Epidermal melanocyte (primary cell): ENCODE measurements at regions not wholly inside any gene's neighbourhood (a gene's known extent, or its start where the extent isn't known, plus 50 kb on each side); places are given as distances from the start of the nearest gene placed in this dataset.
"Not testable (repeated sequence)": the region's sequence is repeated elsewhere in the genome, so short reads cannot be mapped to it uniquely, and the experiment has no call there.

ENCODE experiments used
- DNase-seq: peaks from one replicate; pipeline ENCODE4 v3.0.0; 2011; ENCODE audit warnings: low spot score; ENCODE audit not compliant: insufficient read length

DNA sequence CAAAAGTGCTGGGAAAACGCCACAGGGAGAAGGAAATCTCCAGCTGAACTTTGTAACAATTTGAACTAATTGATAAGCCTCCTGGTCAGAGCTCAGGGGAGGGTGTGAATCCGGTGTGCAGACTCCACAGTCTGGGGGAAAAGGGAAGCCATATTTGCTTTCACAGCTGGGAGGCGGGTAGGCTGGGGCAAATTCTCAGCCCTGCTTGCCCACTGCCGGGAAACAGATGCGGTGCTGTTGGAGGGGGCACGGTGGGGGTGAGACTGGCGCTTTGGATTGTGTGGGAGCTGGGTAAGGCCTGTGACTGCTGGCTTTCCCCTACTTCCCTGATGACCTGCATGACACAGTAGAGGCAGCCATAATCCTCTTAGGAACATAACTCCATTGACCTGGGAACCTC lies 134.8 kb downstream of the ADCYAP1 start:
- no peak for DNase-seq

DNA sequence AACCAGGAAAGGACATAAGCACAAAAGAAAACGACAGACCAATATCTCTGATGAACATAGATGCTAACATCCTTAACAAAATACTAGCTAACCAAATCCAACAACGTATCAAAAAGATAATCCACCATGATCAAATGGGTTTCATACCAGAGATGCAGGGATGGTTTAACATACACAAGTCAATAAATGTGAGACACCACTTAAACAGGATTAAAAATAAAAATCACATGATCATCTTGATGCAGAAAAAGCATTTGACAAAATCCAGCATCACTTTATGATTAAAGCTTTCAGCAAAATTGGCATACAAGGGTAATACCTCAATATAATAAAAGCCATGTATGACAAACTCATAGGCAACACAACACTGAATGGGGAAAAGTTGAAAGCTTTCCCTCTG lies 138.4 kb downstream of the ADCYAP1 start:
- DNase-seq, result not testable (repeated sequence)

- DNase-seq, result no peak
Measured at GRCh38 chr18:1045658-1046057, 141.0 kb downstream of the ADCYAP1 start.

- DNase-seq, result no peak
Measured at GRCh38 chr18:1047406-1047805, 142.7 kb downstream of the ADCYAP1 start.

- DNase-seq, result no peak
Measured at GRCh38 chr18:1048032-1048431, 143.4 kb downstream of the ADCYAP1 start.

DNA sequence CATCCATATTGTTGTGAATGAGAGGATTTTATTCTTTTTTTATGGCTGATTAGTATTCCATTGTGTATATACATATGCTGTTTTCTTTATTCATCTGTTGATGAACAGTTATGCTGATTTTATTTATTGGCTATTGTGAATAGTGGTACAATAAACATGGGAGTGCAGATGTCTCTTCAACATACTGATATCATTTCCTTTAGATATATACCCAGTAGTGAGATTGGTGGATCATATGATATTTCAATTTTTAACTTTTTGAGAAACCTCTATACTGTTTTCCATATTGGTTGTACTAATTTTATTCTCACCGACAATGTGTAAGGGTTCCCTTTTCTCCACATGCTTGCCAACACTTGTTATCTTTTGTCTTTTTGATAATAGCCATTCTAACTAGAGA lies 144.5 kb downstream of the ADCYAP1 start:
- no peak for DNase-seq

DNA sequence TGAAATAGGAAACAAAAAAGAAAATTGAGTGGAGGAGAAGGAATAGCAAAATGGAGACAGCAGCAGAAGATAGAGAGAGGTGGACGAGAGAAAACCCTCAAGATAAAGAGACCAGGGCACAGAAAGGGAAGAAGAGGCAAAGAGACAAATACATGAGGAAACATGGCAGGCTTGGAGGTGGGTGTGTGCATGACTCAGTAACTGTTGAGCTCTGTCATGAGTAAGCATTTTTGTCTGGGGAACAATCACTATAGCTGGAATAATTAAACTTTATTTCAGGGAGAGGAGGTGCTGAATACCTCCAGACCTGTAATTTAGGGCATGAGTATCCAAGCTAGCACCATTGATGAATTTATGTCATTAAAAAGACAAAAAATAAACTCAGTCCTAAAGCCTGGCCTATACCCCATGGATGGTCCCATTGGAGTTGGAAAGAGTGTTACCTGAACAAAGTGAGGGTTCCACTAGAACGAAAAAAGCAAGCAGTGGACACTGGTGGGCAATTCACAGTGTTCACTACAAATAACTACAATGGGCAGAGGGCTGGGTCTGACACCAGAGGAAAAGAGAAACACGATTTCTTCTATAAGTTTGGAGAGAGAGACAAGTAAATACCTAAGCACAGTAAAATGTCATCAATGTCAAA lies 145.5 kb downstream of the ADCYAP1 start:
- no peak for DNase-seq

DNA sequence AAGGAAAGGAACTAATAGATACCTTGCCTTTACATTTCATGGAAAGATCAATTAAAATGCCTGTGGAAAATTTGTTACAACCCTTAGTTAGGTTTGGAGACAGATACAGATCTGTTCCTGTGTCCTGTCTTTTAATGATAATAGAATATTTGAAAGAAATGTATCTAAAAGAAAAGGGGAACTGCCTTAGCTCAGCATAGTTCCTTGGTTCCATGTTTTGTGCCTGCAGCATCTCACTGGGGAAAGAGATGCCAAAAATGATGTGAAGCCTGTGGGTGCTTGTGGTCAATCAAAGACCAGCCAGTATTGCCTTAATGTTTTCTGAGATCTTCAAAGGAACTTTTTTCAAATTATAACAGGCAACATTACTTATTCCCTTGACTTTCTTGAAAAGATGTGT lies 147.6 kb downstream of the ADCYAP1 start:
- DNase-seq, result no peak

- DNase-seq, result no peak
Measured at GRCh38 chr18:1053331-1054315, 149.0 kb downstream of the ADCYAP1 start.

DNA sequence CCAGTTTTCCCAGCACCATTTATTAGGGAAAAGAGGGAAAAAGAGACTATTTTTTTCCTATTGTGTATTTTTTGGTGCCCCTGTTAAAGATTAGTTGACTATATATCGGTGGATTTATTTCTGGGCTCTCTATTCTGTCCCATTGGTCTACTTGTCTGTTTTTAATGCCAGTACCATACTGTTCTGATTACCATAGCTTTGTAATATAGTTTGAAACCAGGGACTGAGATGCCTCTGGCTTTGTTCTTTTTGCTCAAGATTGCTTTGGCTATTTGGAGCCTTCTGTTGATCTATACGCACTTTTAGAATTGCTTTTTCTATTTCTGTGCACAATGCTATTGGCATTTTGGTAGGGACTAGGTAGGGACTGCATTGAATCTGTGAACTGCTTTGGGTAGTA lies 151.7 kb downstream of the ADCYAP1 start:
- no peak for DNase-seq

- no peak for DNase-seq
Measured at GRCh38 chr18:1057367-1057766, 152.7 kb downstream of the ADCYAP1 start.

DNA sequence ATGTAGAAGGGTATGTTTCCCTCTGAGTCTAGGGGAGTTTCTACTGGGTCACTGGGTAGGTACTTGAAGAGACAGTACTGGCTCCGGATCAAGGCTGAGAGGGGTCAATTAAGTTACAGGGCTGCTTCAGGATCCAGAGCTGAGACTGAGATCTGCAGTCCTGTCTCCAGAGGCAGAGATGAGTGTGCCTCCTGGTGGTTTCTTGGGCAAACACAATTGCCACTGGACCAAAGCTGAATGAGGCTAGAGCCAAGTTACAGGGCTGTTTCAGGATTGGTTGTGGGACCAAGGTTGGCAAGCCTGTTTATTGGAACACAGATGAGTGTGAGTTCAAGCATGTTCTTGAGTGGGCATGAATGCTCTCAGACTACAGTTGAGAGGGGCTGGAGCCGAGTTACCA lies 157.9 kb downstream of the ADCYAP1 start:
- no peak for DNase-seq

GRCh38 chr18:1075322-1075721 lies 170.7 kb downstream of the ADCYAP1 start:
- DNase-seq, result no peak

- DNase-seq, result no peak
Measured at GRCh38 chr18:1075876-1076275, 171.2 kb downstream of the ADCYAP1 start.

DNA sequence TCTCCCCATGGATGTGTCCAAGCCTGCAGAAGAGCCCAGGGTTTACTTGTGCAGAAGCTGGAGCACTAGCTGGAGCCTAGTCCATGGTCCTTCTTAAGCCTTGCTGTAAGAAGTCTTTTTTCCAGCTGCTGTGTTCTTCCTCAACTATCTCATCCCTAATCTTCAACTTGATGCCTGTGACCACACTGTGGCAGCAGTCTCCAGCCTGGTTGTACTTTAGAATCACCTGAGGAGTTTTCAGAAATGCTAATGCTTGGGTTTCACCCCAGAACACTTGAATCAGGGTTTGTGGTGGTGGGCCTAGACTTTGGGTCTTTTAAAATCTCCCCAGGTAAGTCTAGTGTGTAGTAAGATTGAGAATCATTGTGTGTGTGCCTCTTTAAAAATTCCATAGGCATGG lies 173.6 kb downstream of the ADCYAP1 start:
- DNase-seq, result no peak

DNA sequence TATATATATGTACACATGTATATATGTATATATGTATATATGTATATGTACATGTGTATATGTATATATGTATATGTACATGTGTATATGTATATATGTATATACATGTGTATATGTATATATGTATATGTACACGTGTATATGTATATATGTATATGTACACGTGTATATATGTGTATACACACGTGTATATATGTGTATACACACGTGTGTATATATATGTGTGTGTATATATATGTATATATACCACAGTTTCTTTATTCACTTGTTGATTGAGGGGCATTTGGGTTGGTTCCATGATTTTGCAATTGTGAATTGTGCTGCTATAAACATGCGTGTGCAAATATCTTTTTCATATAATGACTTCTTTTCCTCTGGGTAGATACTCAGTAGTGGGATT lies 179.0 kb downstream of the ADCYAP1 start:
- DNase-seq, result not testable (repeated sequence)

DNA sequence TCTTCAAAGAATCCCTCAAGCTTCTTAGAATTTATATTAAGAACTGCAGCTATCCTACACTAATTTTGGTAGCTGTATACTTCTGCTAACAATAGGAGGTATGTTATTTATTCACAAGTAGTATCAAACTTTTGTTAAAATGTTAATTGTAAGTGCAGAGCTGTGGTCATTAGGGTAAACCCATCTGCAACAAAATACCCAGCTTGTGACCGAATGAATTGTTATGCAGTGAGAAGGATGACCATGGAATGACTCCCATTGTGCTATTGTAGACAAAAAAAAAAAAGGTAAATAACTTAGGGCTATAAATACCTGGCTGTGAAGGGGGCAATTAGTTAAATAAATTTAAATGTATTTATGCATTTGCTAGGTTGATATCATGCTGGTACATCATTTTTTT lies 186.1 kb downstream of the ADCYAP1 start:
- no peak for DNase-seq

DNA sequence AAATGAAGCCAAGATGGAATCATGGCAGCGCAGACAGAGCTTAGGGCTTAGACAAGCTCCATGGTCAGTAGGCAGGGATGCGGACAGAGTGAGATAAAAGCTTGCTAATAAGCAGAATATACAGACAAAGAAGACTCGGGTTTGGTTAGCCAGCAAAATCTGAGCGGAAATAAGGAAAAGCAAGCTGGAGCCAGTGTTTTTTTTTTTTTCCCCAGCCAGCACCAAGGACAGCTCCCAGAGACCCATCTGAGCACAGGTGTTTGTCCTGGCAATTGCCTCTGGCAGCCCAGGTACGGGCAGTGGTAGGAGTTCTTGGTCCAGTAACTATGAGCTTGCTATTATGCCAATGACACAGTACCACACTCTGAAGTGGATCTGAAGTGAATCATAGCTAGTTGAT lies 187.6 kb downstream of the ADCYAP1 start:
- DNase-seq, result no peak

GRCh38 chr18:1094409-1094808 lies 189.7 kb downstream of the ADCYAP1 start:
- DNase-seq, result no peak

- not testable (repeated sequence) for DNase-seq
Measured at GRCh38 chr18:1097991-1098735, 193.5 kb downstream of the ADCYAP1 start.

GRCh38 chr18:1102848-1103247 lies 198.2 kb downstream of the ADCYAP1 start:
- DNase-seq, result no peak

DNA sequence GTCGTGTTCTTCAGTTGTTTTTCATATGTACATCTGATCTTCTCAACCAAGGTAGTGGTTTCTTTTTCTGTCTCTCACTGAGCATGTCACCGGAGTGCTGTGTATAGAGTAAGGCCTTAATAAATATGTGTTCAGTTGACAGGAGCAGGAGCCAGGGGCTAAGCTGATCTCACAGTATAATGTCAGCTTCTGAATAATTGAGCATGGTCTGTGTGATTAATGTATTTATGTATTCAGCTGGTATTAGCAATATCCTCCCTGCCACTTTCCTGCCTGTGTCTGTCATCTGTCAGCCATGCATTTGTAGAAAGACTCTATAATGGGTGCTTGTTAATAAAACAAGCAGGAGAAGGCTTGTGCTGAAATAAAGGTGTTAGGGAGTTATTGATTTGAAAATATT lies 198.9 kb downstream of the ADCYAP1 start:
- no peak for DNase-seq
